H9 (cell line): ENCODE measurements at regions not wholly inside any gene's neighbourhood (a gene's known extent, or its start where the extent isn't known, plus 50 kb on each side); places are given as distances from the start of the nearest gene placed in this dataset.

Source experiments
- DNase-seq: peaks from one replicate; pipeline ENCODE4 v3.0.0-alpha.2; 2017
- H2AFZ ChIP-seq: one replicate; pipeline ENCODE4 v1.6.1; 2013; ENCODE audit warnings: mild to moderate bottlenecking, low read length, control low read depth, moderate library complexity
- H2AK5ac ChIP-seq: 2 replicates; pipeline ENCODE4 v1.6.1; 2013; ENCODE audit warnings: low read length, control low read depth, mixed read lengths; ENCODE audit not compliant: insufficient read length
- H2BK120ac ChIP-seq: one replicate; pipeline ENCODE4 v1.6.1; 2013; ENCODE audit warnings: low read depth, mild to moderate bottlenecking, low read length, control low read depth, inconsistent platforms; ENCODE audit not compliant: poor library complexity, severe bottlenecking
- H2BK12ac ChIP-seq: 2 replicates; pipeline ENCODE4 v1.6.1; 2013; ENCODE audit warnings: low read length, control low read depth, mixed read lengths, low read depth; ENCODE audit not compliant: insufficient read length
- H2BK15ac ChIP-seq: 2 replicates; pipeline ENCODE4 v1.6.1; 2013; ENCODE audit warnings: low read depth, low read length, control low read depth
- H2BK20ac ChIP-seq: one replicate; pipeline ENCODE4 v1.6.1; 2013; ENCODE audit warnings: low read depth, mild to moderate bottlenecking, low read length, control low read depth, inconsistent platforms; ENCODE audit not compliant: poor library complexity, severe bottlenecking
- H2BK5ac ChIP-seq: 2 replicates; pipeline ENCODE4 v1.6.1; 2013; ENCODE audit warnings: low read length, control low read depth, mixed read lengths; ENCODE audit not compliant: insufficient read length
- H3K14ac ChIP-seq: 2 replicates; pipeline ENCODE4 v1.6.1; 2013; ENCODE audit warnings: low read length, control low read depth; ENCODE audit not compliant: insufficient read depth
- H3K18ac ChIP-seq: 2 replicates; pipeline ENCODE4 v1.6.1; 2013; ENCODE audit warnings: low read depth, mild to moderate bottlenecking, mixed read lengths, low read length, control low read depth; ENCODE audit not compliant: insufficient read length
- H3K23ac ChIP-seq: 2 replicates; pipeline ENCODE4 v1.6.1; 2013; ENCODE audit warnings: low read length, control low read depth, mixed read lengths, low read depth; ENCODE audit not compliant: insufficient read length
- H3K23me2 ChIP-seq: 2 replicates; pipeline ENCODE4 v1.6.1; 2013; ENCODE audit warnings: low read depth, mild to moderate bottlenecking, mixed read lengths, low read length, control low read depth; ENCODE audit not compliant: insufficient read length, poor library complexity, severe bottlenecking
- H3K27ac ChIP-seq: 2 replicates; pipeline ENCODE4 v1.5.1; 2013; ENCODE audit warnings: low read length, control low read depth, mixed read lengths, low read depth; ENCODE audit not compliant: insufficient read length
- H3K27me3 ChIP-seq: 2 replicates; pipeline ENCODE4 v1.6.1; 2013; ENCODE audit warnings: low read length, control low read depth, inconsistent platforms; ENCODE audit not compliant: insufficient read depth
- H3K4ac ChIP-seq: 2 replicates; pipeline ENCODE4 v1.6.1; 2013; ENCODE audit warnings: low read depth, mild to moderate bottlenecking, control low read depth, inconsistent platforms, low read length, moderate library complexity
- H3K4me1 ChIP-seq: 2 replicates; pipeline ENCODE4 v1.6.1; 2013; ENCODE audit warnings: low read length, control low read depth, inconsistent platforms; ENCODE audit not compliant: insufficient read depth
- H3K4me2 ChIP-seq: 2 replicates; pipeline ENCODE4 v1.6.1; 2013; ENCODE audit warnings: low read length, control low read depth, mixed read lengths; ENCODE audit not compliant: insufficient read length, insufficient read depth
- H3K56ac ChIP-seq: 2 replicates; pipeline ENCODE4 v1.6.1; 2013; ENCODE audit warnings: low read depth, mild to moderate bottlenecking, mixed read lengths, low read length, control low read depth; ENCODE audit not compliant: insufficient read length
- H3K79me1 ChIP-seq: 2 replicates; pipeline ENCODE4 v1.6.1; 2013; ENCODE audit warnings: low read depth, mild to moderate bottlenecking, moderate library complexity, low read length, control low read depth, inconsistent platforms; ENCODE audit not compliant: insufficient read depth, poor library complexity, severe bottlenecking
- H3K79me2 ChIP-seq: 2 replicates; pipeline ENCODE4 v1.6.1; 2013; ENCODE audit warnings: low read length, control low read depth, inconsistent platforms; ENCODE audit not compliant: insufficient read depth
- H3K9ac ChIP-seq: 2 replicates; pipeline ENCODE4 v1.6.1; 2013; ENCODE audit warnings: low read length, control low read depth, mixed read lengths; ENCODE audit not compliant: insufficient read length; ENCODE audit errors: extremely low read depth
- H3K9me3 ChIP-seq: one replicate; pipeline ENCODE4 v1.6.1; 2013; ENCODE audit warnings: low read depth, low read length, inconsistent platforms; ENCODE audit not compliant: control insufficient read depth
- H3T11ph ChIP-seq: one replicate; pipeline ENCODE4 v1.6.1; 2013; ENCODE audit warnings: mild to moderate bottlenecking, low read length, control low read depth, inconsistent platforms
- H4K20me1 ChIP-seq: one replicate; pipeline ENCODE4 v1.6.1; 2013; ENCODE audit not compliant: control insufficient read depth, insufficient read length, insufficient read depth
- H4K5ac ChIP-seq: 2 replicates; pipeline ENCODE4 v1.6.1; 2013; ENCODE audit warnings: low read depth, mild to moderate bottlenecking, mixed read lengths, low read length, control low read depth; ENCODE audit not compliant: insufficient read length
- H4K8ac ChIP-seq: replicated peaks from 2 replicates; pipeline ENCODE4 v1.6.1; 2013; ENCODE audit warnings: low read length, control low read depth, mixed read lengths, low read depth; ENCODE audit not compliant: insufficient read length
- H4K91ac ChIP-seq: 2 replicates; pipeline ENCODE4 v1.6.1; 2013; ENCODE audit warnings: low read depth, mild to moderate bottlenecking, moderate library complexity, mixed read lengths, low read length, control low read depth; ENCODE audit not compliant: insufficient read length
- H3K27ac Mint-ChIP-seq, 3 experiments: 2 replicates in 2 of 3; 3 replicates in 1 of 3; pipeline ENCODE4 v1.8.0; 2020 to 2021; ENCODE audit warnings: mixed read lengths in 3 of 3, mild to moderate bottlenecking in 1 of 3, moderate library complexity in 1 of 3
- H3K27me3 Mint-ChIP-seq: 2 replicates; pipeline ENCODE4 v1.8.0; 2021; ENCODE audit warnings: low read depth, mild to moderate bottlenecking, moderate library complexity, mixed read lengths
- H3K36me3 Mint-ChIP-seq, 3 experiments: 2 replicates in 2 of 3; 3 replicates in 1 of 3; pipeline ENCODE4 v1.8.0; 2020 to 2021; ENCODE audit warnings: low read depth in 3 of 3, mixed read lengths in 3 of 3; ENCODE audit not compliant: insufficient read depth in 1 of 3
- H3K4me1 Mint-ChIP-seq, 2 experiments: 2 replicates each; pipeline ENCODE4 v1.8.0; 2020; ENCODE audit warnings: mixed read lengths in 2 of 2
- H3K4me3 Mint-ChIP-seq, 2 experiments: 2 replicates in 1 of 2; 3 replicates in 1 of 2; pipeline ENCODE4 v1.8.0; 2020 to 2021; ENCODE audit warnings: mild to moderate bottlenecking in 2 of 2, mixed read lengths in 2 of 2, moderate library complexity in 1 of 2
- H3K9me3 Mint-ChIP-seq, 2 experiments: 2 replicates in 1 of 2; 3 replicates in 1 of 2; pipeline ENCODE4 v1.8.0; 2020; ENCODE audit warnings: mild to moderate bottlenecking in 2 of 2, mixed read lengths in 2 of 2, moderate library complexity in 1 of 2
- CTCF ChIP-seq: fragments of 200-600 bp; sonication (generic); conservative IDR thresholded peaks from 3 replicates; pipeline ENCODE4 v1.8.0; 2021; ENCODE audit warnings: antibody characterized with exemption, mild to moderate bottlenecking
- WGBS: extraction: QIAGEN DNeasy Blood & Tissue Kit; methylation state at CpG from one replicate; pipeline ENCODE4 v1.1.7; 2013; ENCODE audit warnings: missing lambda C conversion rate, low lambda C conversion rate, mixed read lengths; ENCODE audit not compliant: insufficient read length; ENCODE audit errors: extremely low coverage; 5-methylcytosine and 5-hydroxymethylcytosine counted together

- H2BK15ac ChIP-seq, result no peak overlapping the region
- no peak for TF ChIP-seq CTCF
- Mint-ChIP-seq H3K4me1 (peaks cover 14 to 18% of the 10 kb centered on the region in 2 experiments), H3K4me3 (no peak overlapping the region), H3K27ac (no peak overlapping the region), H3K9me3 (no peaks in the 10 kb centered on the region; a peak in 1 of 5 replicates), H3K27me3 (no peaks in the 10 kb centered on the region), H3K36me3 (no peaks in the 10 kb centered on the region)
- no peaks in the 10 kb centered on the region for H3K4me1 ChIP-seq
- no peak overlapping the region for H2BK120ac ChIP-seq
- H3K4ac ChIP-seq, result no peak overlapping the region
- H3K27ac ChIP-seq, result no peak overlapping the region
- no peak for DNase-seq
- H4K91ac ChIP-seq, result no peak overlapping the region
- no peaks in the 10 kb centered on the region for H3K79me2 ChIP-seq
- no peak overlapping the region for H3K56ac ChIP-seq
- no peak overlapping the region for H3K23ac ChIP-seq
- H3K9me3 ChIP-seq, result no peaks in the 10 kb centered on the region
- H2AFZ ChIP-seq, result no peak overlapping the region
- H2AK5ac ChIP-seq, result no peak overlapping the region
- H2BK12ac ChIP-seq, result no peak overlapping the region
- H2BK5ac ChIP-seq, result no peak overlapping the region
- H3T11ph ChIP-seq, result no peak overlapping the region
- no peaks in the 10 kb centered on the region for H3K79me1 ChIP-seq
- H3K18ac ChIP-seq, result no peak overlapping the region
- WGBS, result no CpG with 5 or more reads among the region's 12 CpGs
- H3K4me2 ChIP-seq, result no peak overlapping the region
- H2BK20ac ChIP-seq, result no peak overlapping the region
- no peaks in the 10 kb centered on the region for H3K27me3 ChIP-seq
- no peak overlapping the region for H3K14ac ChIP-seq
- no peak overlapping the region for H4K5ac ChIP-seq
- no peaks in the 10 kb centered on the region for H3K23me2 ChIP-seq
- no peak overlapping the region for H4K8ac ChIP-seq
- H4K20me1 ChIP-seq, result no peaks in the 10 kb centered on the region
- H3K9ac ChIP-seq, result no peak overlapping the region
Observed at GRCh38 chr2:164073101-164074074, 337.6 kb upstream of the FIGN start.
